ENCODE measurements at regions not wholly inside any gene's neighbourhood (a gene's known extent, or its start where the extent isn't known, plus 50 kb on each side); places are given as distances from the start of the nearest gene placed in this dataset.

DNA sequence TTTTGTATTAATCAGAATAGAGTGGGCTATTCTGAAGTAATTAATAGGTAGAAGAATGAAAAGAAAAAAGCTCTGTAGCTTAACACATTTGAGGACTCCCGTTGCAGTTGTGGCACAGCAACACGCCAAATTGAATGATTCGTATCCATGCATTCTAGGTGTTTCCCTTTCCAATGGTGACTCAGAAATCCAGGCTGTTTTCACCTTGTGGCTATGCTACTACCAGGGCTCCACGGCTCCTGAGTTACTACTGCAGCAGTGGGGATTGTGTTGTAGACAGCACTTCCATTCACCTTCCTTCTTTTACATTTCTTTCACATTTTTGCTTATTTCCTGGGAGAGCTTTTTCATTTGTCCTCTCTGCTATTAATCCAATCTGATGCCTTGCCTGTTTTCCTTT lies 1616.4 kb downstream of the CDH8 start (continued):
- TF ChIP-seq, protein P1, sequence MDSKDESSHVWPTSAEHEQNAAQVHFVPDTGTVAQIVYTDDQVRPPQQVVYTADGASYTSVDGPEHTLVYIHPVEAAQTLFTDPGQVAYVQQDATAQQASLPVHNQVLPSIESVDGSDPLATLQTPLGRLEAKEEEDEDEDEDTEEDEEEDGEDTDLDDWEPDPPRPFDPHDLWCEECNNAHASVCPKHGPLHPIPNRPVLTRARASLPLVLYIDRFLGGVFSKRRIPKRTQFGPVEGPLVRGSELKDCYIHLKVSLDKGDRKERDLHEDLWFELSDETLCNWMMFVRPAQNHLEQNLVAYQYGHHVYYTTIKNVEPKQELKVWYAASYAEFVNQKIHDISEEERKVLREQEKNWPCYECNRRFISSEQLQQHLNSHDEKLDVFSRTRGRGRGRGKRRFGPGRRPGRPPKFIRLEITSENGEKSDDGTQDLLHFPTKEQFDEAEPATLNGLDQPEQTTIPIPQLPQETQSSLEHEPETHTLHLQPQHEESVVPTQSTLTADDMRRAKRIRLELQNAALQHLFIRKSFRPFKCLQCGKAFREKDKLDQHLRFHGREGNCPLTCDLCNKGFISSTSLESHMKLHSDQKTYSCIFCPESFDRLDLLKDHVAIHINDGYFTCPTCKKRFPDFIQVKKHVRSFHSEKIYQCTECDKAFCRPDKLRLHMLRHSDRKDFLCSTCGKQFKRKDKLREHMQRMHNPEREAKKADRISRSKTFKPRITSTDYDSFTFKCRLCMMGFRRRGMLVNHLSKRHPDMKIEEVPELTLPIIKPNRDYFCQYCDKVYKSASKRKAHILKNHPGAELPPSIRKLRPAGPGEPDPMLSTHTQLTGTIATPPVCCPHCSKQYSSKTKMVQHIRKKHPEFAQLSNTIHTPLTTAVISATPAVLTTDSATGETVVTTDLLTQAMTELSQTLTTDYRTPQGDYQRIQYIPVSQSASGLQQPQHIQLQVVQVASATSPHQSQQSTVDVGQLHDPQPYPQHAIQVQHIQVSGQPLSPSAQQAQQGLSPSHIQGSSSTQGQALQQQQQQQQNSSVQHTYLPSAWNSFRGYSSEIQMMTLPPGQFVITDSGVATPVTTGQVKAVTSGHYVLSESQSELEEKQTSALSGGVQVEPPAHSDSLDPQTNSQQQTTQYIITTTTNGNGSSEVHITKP (CRISPR knock-in tag; IDR thresholded peaks at IDR 0.05; ENCODE audit: low read depth): no peak
- TF ChIP-seq, protein P2, sequence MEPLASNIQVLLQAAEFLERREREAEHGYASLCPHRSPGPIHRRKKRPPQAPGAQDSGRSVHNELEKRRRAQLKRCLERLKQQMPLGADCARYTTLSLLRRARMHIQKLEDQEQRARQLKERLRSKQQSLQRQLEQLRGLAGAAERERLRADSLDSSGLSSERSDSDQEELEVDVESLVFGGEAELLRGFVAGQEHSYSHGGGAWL (CRISPR knock-in tag; IDR thresholded peaks at IDR 0.05): no peak
- TF ChIP-seq, protein P3, sequence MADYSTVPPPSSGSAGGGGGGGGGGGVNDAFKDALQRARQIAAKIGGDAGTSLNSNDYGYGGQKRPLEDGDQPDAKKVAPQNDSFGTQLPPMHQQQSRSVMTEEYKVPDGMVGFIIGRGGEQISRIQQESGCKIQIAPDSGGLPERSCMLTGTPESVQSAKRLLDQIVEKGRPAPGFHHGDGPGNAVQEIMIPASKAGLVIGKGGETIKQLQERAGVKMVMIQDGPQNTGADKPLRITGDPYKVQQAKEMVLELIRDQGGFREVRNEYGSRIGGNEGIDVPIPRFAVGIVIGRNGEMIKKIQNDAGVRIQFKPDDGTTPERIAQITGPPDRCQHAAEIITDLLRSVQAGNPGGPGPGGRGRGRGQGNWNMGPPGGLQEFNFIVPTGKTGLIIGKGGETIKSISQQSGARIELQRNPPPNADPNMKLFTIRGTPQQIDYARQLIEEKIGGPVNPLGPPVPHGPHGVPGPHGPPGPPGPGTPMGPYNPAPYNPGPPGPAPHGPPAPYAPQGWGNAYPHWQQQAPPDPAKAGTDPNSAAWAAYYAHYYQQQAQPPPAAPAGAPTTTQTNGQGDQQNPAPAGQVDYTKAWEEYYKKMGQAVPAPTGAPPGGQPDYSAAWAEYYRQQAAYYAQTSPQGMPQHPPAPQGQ (CRISPR knock-in tag; IDR thresholded peaks at IDR 0.05; ENCODE audit: borderline replicate concordance): no peak

DNA sequence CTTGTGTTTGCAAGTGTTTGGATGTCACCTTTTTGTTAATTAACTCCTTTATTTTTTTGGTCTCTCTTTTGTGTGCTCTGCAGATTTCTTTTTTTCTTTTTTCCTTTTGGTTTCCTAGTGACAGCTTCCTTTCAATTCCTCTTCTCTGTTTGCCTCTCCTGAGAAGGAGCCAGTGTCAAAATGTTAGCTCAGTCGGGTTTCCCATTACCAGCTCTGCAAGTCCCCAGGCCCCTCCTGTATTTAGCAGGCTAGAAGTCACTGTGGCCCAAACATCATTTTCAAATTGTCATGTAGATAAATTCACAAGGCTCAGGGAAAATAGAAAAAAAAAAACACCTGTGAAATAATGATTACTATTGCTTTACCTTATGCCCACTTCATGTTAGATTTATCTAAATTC lies 1621.6 kb downstream of the CDH8 start:
- Histone ChIP-seq H3K36me3 (replicated peaks in 1 of 2; ENCODE audit: control insufficient read depth in 1 of 2, insufficient read depth in 2 of 2, low read length in 2 of 2) (no peaks in the 10 kb centered on the region), H3K79me2 (ENCODE audit: insufficient read depth, low read length) (no peaks in the 10 kb centered on the region), H3K27ac (ENCODE audit: extremely low read length, insufficient read depth, low read length) (no peak overlapping the region), H3K9ac (ENCODE audit: insufficient read depth, low read depth, low read length) (no peak overlapping the region), H3K4me3 (replicated peaks in 1 of 3; ENCODE audit: insufficient read depth in 1 of 3, low read depth in 2 of 3, low read length in 3 of 3) (no peak overlapping the region), H4K20me1 (ENCODE audit: insufficient read depth, low read length) (no peaks in the 10 kb centered on the region), H3K4me1 (ENCODE audit: insufficient read depth, low read length) (no peaks in the 10 kb centered on the region), H3K4me2 (ENCODE audit: low read depth, low read length) (no peak overlapping the region), H3K9me3 (ENCODE audit: low read length) (peaks cover 40% of the 10 kb centered on the region), H3K27me3 (ENCODE audit: control insufficient read depth in 1 of 2, insufficient read depth in 2 of 2, low read length in 2 of 2) (no peaks in the 10 kb centered on the region), H2AFZ (ENCODE audit: low read length) (no peak overlapping the region)
- POLR2A ChIA-PET: no interaction called here
- DNase-seq (ENCODE audit: low spot score): no peak
- no TSS peak for BruUV-seq (replicated peaks)
- no peak for ATAC-seq
- intact Hi-C loops (cut with micrococcal nuclease; ENCODE audit: unreplicated experiment) (no loop called here), in situ Hi-C loops (cut with HindIII; ENCODE audit: extremely low pct_ligation_motif_present, low pct_unique_long_range_greater_than_20kb) (no loop called here)
- 2% methylated on average over 1 of the region's 1 CpG for WGBS (ENCODE audit: low lambda C conversion rate)
- CTCF ChIA-PET (ENCODE audit: low intra/inter-chr PET ratio, low total read pairs): no interaction called here
- no peak for FAIRE-seq
- TF ChIP-seq PHF8 (CRISPR knock-in tag; IDR thresholded peaks at IDR 0.05): no peak
- TF ChIP-seq BORCS8-MEF2B (CRISPR knock-in tag; IDR thresholded peaks at IDR 0.05): no peak
- TF ChIP-seq, protein P4, sequence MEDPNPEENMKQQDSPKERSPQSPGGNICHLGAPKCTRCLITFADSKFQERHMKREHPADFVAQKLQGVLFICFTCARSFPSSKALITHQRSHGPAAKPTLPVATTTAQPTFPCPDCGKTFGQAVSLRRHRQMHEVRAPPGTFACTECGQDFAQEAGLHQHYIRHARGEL (CRISPR knock-in tag; IDR thresholded peaks at IDR 0.05): no peak
- no peak for TF ChIP-seq TCF7 (IDR thresholded peaks at IDR 0.05; ENCODE audit: low read depth)
- TF ChIP-seq SAP130 (CRISPR knock-in tag; IDR thresholded peaks at IDR 0.05; ENCODE audit: low read depth): no peak
- no peak for TF ChIP-seq CBX1 (IDR thresholded peaks at IDR 0.05; ENCODE audit: low read depth)
- TF ChIP-seq ZNF703 (CRISPR knock-in tag; IDR thresholded peaks at IDR 0.05; ENCODE audit: borderline replicate concordance): no peak
- TF ChIP-seq, protein P5, sequence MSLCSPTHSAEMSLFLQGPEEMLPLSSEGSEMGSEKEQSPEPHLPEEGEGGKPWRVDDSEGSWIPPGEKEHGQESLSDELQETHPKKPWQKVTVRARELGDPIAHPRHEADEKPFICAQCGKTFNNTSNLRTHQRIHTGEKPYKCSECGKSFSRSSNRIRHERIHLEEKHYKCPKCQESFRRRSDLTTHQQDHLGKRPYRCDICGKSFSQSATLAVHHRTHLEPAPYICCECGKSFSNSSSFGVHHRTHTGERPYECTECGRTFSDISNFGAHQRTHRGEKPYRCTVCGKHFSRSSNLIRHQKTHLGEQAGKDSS (CRISPR knock-in tag; IDR thresholded peaks at IDR 0.05; ENCODE audit: borderline replicate concordance, low read depth): no peak
- no peak for TF ChIP-seq ZNF264 (CRISPR knock-in tag; IDR thresholded peaks at IDR 0.05)
- no peak for TF ChIP-seq KAT2B (IDR thresholded peaks at IDR 0.05; ENCODE audit: borderline replicate concordance, low read depth, low read length)
- no peak for TF ChIP-seq ZNF674 (CRISPR knock-in tag; IDR thresholded peaks at IDR 0.05; ENCODE audit: low read depth)
- TF ChIP-seq ZNF333 (CRISPR knock-in tag; IDR thresholded peaks at IDR 0.05; ENCODE audit: borderline replicate concordance): no peak
- TF ChIP-seq NCOA5 (CRISPR knock-in tag; IDR thresholded peaks at IDR 0.05): no peak
- no peak for TF ChIP-seq FOXK2 (IDR thresholded peaks at IDR 0.05)
- no peak for TF ChIP-seq RORA (CRISPR knock-in tag; IDR thresholded peaks at IDR 0.05)
- TF ChIP-seq MXD4 (CRISPR knock-in tag; IDR thresholded peaks at IDR 0.05): no peak

Measured in HepG2 (cell line).